Heart left ventricle (tissue), 13 donors: ENCODE measurements at regions not wholly inside any gene's neighbourhood (a gene's known extent, or its start where the extent isn't known, plus 50 kb on each side); places are given as distances from the start of the nearest gene placed in this dataset.

Experiments
- POLR2A ChIP-seq, 2 donors: fragments of 450-650 bp; IDR thresholded peaks; one replicate each; pipeline ENCODE4 v1.6.1; 2017; ENCODE audit warnings: antibody characterized with exemption in 2 of 2, mild to moderate bottlenecking in 2 of 2, moderate library complexity in 2 of 2
- TF ChIP-seq, protein P1 (sequence below), 12 donors: fragments of 200-600 bp; sonication (generic) in 4 of 12; IDR thresholded peaks; one replicate each; pipeline versions ENCODE4 v1.5.0 to v1.8.0; 2018 to 2022; ENCODE audit warnings: antibody characterized with exemption in 12 of 12, mild to moderate bottlenecking in 5 of 12
- donor health status: ischemic (EF 13 %, LVEDD 7.1; RV severe dilation, severe dysfunction).
- donor health status: DM: no; HTN: yes; CAD: no.
- donor health status: DM: no; HTN: no; CAD: no.
- donor health status: ischemic (EF 25% LVEDD 6.9; RV normal size, moderate dysfunction).
- donor health status: ischemic (EF 25% LVEDD 5.7; RV mildly dilated, moderate dysfunction).
- donor health status: ischemic (EF 35%, LVEDD 5.7; RV mildly dilated, moderate dysfunction).
- donor health status: nonischemic (EF 11% LVEDD 7.7; RV severe dilation, severe dysfunction).
- donor health status: DM: yes; HTN: yes; CAD: no.
- donor health status: PGD.
- donor health status: ischemic (EF 29% LVEDD 5.4; RV normal size, mild dysfunction).
- donor health status: nonischemic (EF 23%, LVEDD 6.1; RV moderate dilation, normal function).

DNA sequence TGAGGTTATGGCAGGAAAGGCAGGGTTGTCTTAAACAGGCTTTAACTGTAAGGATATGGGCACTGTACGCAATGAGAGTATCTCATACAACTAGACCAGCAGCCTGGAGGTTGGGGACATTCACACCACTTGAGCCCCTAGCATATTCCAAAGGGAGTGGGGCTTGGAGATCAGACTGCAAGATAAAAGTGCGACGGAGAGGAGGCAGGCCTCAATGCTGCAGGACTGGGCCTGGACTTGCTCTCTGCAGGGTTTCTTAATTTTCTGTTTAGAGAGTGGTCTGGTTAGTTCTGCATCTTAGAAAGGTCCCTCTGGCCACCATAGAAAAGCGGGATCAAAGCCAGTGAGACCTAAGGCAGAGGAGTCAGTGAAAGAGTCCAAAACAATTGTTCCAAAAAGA lies 357.7 kb upstream of the NR2F2 start:
- TF ChIP-seq, protein P1, sequence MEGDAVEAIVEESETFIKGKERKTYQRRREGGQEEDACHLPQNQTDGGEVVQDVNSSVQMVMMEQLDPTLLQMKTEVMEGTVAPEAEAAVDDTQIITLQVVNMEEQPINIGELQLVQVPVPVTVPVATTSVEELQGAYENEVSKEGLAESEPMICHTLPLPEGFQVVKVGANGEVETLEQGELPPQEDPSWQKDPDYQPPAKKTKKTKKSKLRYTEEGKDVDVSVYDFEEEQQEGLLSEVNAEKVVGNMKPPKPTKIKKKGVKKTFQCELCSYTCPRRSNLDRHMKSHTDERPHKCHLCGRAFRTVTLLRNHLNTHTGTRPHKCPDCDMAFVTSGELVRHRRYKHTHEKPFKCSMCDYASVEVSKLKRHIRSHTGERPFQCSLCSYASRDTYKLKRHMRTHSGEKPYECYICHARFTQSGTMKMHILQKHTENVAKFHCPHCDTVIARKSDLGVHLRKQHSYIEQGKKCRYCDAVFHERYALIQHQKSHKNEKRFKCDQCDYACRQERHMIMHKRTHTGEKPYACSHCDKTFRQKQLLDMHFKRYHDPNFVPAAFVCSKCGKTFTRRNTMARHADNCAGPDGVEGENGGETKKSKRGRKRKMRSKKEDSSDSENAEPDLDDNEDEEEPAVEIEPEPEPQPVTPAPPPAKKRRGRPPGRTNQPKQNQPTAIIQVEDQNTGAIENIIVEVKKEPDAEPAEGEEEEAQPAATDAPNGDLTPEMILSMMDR (IDR thresholded peaks at IDR 0.05): no peak
- TF ChIP-seq POLR2A (IDR thresholded peaks at IDR 0.05): no peak
